ENCODE measurements at regions not wholly inside any gene's neighbourhood (a gene's known extent, or its start where the extent isn't known, plus 50 kb on each side); places are given as distances from the start of the nearest gene placed in this dataset.

DNA sequence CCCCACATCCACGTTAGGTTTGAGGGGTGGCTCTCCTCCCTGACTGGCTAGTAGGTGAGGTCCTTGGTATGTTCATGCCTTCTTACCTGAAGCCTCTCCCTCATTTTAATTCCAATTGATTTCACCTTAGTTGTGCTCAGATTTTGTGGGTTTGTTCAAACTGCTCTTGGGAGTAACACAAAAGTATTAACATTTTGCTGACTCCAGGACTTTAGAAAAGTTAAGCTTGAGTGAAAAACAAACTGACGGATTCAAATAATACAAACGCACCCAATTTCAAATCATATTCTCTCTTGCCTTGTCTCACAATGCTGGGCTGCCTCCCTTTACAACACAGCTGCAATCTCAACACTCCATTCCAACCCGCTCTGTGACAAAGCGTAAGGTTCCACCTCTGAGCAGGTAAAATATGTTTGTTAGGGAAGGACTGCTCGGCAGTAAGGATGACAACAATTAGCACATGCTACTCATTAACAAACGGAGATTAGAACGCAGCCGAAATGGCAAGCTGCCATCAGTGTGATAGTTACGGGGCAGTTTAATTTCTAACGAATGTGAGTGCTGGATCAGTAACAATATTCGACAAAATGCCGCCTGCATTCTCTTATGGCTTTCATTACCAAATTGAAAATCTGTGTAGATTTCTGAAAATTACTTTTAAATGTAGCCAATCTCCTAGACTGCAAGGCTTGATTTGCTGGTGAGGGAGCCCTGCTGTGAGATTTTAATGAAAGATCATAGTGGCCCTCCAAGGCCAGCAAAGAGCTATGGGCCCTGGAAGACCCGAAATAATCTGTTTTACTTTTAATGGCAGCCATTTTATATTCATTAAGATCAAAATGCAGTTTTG is 730.6 kb upstream of the FANCL start:
- H2BK12ac ChIP-seq (ENCODE audit: low read depth, low read length): no peak overlapping the region
- H3K27me3 ChIP-seq (replicated peaks in 1 of 4; ENCODE audit: control insufficient read depth in 3 of 4, extremely low read depth in 1 of 4, insufficient read depth in 3 of 4, low read length in 3 of 4): no peaks in the 10 kb centered on the region
- H4K20me1 ChIP-seq (replicated peaks in 1 of 2; ENCODE audit: control insufficient read depth in 1 of 2, insufficient read depth in 2 of 2, low read length in 2 of 2): no peaks in the 10 kb centered on the region
- no peak overlapping the region for H4K5ac ChIP-seq (ENCODE audit: insufficient read length, low read depth, low read length)
- POLR2A ChIA-PET (ENCODE audit: partially characterized antibody): interaction anchor here (1.2 kb wide), 1 partner anchor 12 kb away, joined by 3 read pairs; no protein-coding TSS in a partner anchor
- no peaks in the 10 kb centered on the region for H3K9me3 ChIP-seq (ENCODE audit: insufficient read depth in 2 of 2, low read depth in 1 of 2, low read length in 1 of 2)
- H3K36me3 ChIP-seq (ENCODE audit: control insufficient read depth in 2 of 4, insufficient read depth in 4 of 4, low read length in 3 of 4): no peaks in the 10 kb centered on the region
- no peak overlapping the region for H4K91ac ChIP-seq (replicated peaks; ENCODE audit: insufficient read length, low read length)
- no peak overlapping the region for H2AFZ ChIP-seq (ENCODE audit: low read length)
- no peak overlapping the region for H3K56ac ChIP-seq (replicated peaks; ENCODE audit: insufficient read length, low read depth, low read length)
- no peak for FAIRE-seq
- H3K79me2 ChIP-seq (ENCODE audit: control insufficient read depth in 1 of 2, insufficient read depth in 2 of 2, low read length in 2 of 2): no peaks in the 10 kb centered on the region
- DNase-seq (ENCODE audit: low read depth in 1 of 2, low spot score in 2 of 2): no peak
- 85% methylated on average over 14 of the region's 14 CpGs; no CpG with 5 or more reads in 1 of the 2 experiments for WGBS, 2 experiments (ENCODE audit: extremely low coverage in 1 of 2, insufficient coverage in 1 of 2, insufficient read length in 1 of 2, insufficient replicate concordance in 2 of 2, low coverage in 1 of 2, low lambda C conversion rate in 2 of 2, missing lambda C conversion rate in 1 of 2)
- no peak overlapping the region for H2AK5ac ChIP-seq (ENCODE audit: low read depth, low read length)
- no peak overlapping the region; a peak in 1 of 4 replicates for H3K4me2 ChIP-seq (ENCODE audit: insufficient read depth in 1 of 2, low read depth in 2 of 2, low read length in 2 of 2)
- CTCF ChIA-PET (ENCODE audit: partially characterized antibody): interaction anchor here (0.9 to 1.3 kb wide), 2 partner anchors 24 to 74 kb away, joined by 3 read pairs; no protein-coding TSS in a partner anchor
- H2BK20ac ChIP-seq (ENCODE audit: low read length): no peak overlapping the region
- H3K23me2 ChIP-seq (ENCODE audit: low read depth, low read length): no peaks in the 10 kb centered on the region; the same call in 1 of the 2 replicates
- H3K9ac ChIP-seq (replicated peaks in 1 of 4; ENCODE audit: extremely low read depth in 1 of 4, low read depth in 3 of 4, low read length in 3 of 4): no peak overlapping the region
- no peak overlapping the region for H4K8ac ChIP-seq (ENCODE audit: extremely low read depth, insufficient read depth, low read length)
- H3K79me1 ChIP-seq (ENCODE audit: low read depth, low read length): no peaks in the 10 kb centered on the region
- no peak overlapping the region for H3K4me3 ChIP-seq (ENCODE audit: extremely low read depth in 1 of 4, insufficient read depth in 2 of 4, low read depth in 3 of 4, low read length in 4 of 4)
- no peak overlapping the region; the same call in 1 of the 2 replicates for H3K18ac ChIP-seq (ENCODE audit: extremely low read depth, low read length)
- H3K4ac ChIP-seq (replicated peaks; ENCODE audit: insufficient read length, low read depth, low read length): no peak overlapping the region
- H3K23ac ChIP-seq (ENCODE audit: insufficient read length): no peak overlapping the region
- H2BK15ac ChIP-seq (ENCODE audit: low read length): no peak overlapping the region
- H2BK120ac ChIP-seq (replicated peaks; ENCODE audit: low read depth, low read length): no peak overlapping the region
- H2BK5ac ChIP-seq (ENCODE audit: low read depth, low read length): no peak overlapping the region
- H3K4me1 ChIP-seq (replicated peaks in 1 of 4; ENCODE audit: control insufficient read depth in 3 of 4, insufficient read depth in 4 of 4, low read length in 3 of 4): peaks cover 0 to 28% (median 22%) of the 10 kb centered on the region in 4 experiments; a peak in 5 of 7 replicates
- no peak overlapping the region for H3K27ac ChIP-seq (ENCODE audit: low read depth, low read length)
- H3K14ac ChIP-seq (ENCODE audit: insufficient read length): no peak overlapping the region
- TF ChIP-seq, protein P1, sequence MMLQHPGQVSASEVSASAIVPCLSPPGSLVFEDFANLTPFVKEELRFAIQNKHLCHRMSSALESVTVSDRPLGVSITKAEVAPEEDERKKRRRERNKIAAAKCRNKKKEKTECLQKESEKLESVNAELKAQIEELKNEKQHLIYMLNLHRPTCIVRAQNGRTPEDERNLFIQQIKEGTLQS (IDR thresholded peaks at IDR 0.05; ENCODE audit: insufficient read depth, low read depth, low read length): no peak
- TF ChIP-seq YY1 (IDR thresholded peaks at IDR 0.05; ENCODE audit: low read depth, low read length): no peak
